ENCODE measurements at regions not wholly inside any gene's neighbourhood (a gene's known extent, or its start where the extent isn't known, plus 50 kb on each side); places are given as distances from the start of the nearest gene placed in this dataset.

DNA sequence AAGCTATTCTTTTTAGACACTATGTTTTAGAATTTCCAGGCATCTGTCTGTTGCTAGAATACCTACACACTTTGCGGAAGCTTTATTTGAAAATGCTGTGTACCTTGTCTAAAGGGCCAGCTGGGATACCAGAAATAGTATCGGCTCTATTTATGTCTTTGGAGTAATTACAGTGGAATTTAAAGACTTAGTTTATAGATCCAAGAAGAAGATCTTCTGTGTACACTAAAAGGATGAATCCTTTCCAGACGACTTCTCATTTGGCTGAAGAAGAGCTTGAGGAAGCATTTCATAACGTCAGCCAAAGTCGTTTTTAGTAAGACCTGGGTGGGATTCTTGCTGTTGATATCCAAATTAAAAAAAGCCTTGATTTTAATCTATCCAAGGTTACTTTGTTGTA is 365.9 kb downstream of the INHBA start:
- H3K4me1 ChIP-seq (ENCODE audit: control insufficient read depth in 4 of 4, insufficient read depth in 4 of 4, low read length in 3 of 4): peaks cover 0 to 21% (median 18%) of the 10 kb centered on the region in 4 donors
- H3K27ac ChIP-seq (ENCODE audit: low read depth in 1 of 2, low read length in 2 of 2): no peak overlapping the region
- H3K36me3 ChIP-seq (ENCODE audit: control insufficient read depth in 4 of 4, insufficient read depth in 3 of 4, low read depth in 1 of 4, low read length in 3 of 4): no peaks in the 10 kb centered on the region
- 83% methylated on average over 5 of the region's 5 CpGs for WGBS
- no peaks in the 10 kb centered on the region for H3K27me3 ChIP-seq (ENCODE audit: control insufficient read depth in 4 of 4, insufficient read depth in 4 of 4, low read length in 3 of 4)
- DNase-seq (ENCODE audit: low spot score): no peak
- no peak for TF ChIP-seq EGR1 (IDR thresholded peaks at IDR 0.05; ENCODE audit: low read depth in 2 of 2)
- no peak for TF ChIP-seq HNF4G (IDR thresholded peaks at IDR 0.05)
- no peak for TF ChIP-seq SP1 (IDR thresholded peaks at IDR 0.05)
- no peak for TF ChIP-seq NR2F2 (IDR thresholded peaks at IDR 0.05)
- no peak for TF ChIP-seq RXRA (IDR thresholded peaks at IDR 0.05)
- TF ChIP-seq RAD21 (IDR thresholded peaks at IDR 0.05): no peak
- TF ChIP-seq YY1 (IDR thresholded peaks at IDR 0.05): no peak
- TF ChIP-seq, protein P1, sequence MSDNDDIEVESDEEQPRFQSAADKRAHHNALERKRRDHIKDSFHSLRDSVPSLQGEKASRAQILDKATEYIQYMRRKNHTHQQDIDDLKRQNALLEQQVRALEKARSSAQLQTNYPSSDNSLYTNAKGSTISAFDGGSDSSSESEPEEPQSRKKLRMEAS (IDR thresholded peaks at IDR 0.05): no peak
- TF ChIP-seq, protein P2, sequence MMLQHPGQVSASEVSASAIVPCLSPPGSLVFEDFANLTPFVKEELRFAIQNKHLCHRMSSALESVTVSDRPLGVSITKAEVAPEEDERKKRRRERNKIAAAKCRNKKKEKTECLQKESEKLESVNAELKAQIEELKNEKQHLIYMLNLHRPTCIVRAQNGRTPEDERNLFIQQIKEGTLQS (IDR thresholded peaks at IDR 0.05): no peak
- no peak for TF ChIP-seq FOXA1 (IDR thresholded peaks at IDR 0.05)
- TF ChIP-seq JUND (IDR thresholded peaks at IDR 0.05): no peak
- H3K9me3 ChIP-seq (ENCODE audit: control insufficient read depth in 4 of 4, low read length in 3 of 4): no peaks in the 10 kb centered on the region
- no peak overlapping the region for H3K9ac ChIP-seq (ENCODE audit: low read depth in 1 of 2, low read length in 2 of 2)
- H3K4me3 ChIP-seq (ENCODE audit: low read depth in 1 of 3, low read length in 3 of 3): no peak overlapping the region

DNA sequence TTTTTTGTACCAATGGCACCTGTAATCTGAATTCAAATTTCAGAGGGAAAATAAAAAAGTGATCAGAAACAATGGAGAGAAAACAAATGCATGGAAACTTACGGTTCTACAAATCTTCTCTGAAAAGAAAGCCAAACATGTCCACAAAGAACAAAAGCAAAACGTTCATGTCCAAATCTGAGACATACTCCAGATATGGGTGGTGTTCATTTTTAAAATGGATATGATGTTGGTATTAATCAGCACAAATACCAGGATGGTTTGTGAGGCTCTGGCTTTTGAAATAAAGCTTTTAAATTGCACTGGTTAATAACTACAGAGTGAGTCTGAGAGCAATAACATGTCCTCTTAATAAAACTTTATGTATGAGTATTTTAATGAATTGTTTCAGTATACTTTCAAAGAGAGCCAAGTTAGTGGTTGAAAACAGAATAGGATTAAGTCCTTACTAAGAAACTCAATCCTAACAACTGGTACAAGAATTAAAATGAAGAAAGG is 366.4 kb downstream of the INHBA start:
- Histone ChIP-seq H3K36me3 (ENCODE audit: control insufficient read depth in 4 of 4, insufficient read depth in 3 of 4, low read depth in 1 of 4, low read length in 3 of 4) (no peaks in the 10 kb centered on the region), H3K4me1 (ENCODE audit: control insufficient read depth in 4 of 4, insufficient read depth in 4 of 4, low read length in 3 of 4) (peaks cover 0 to 21% (median 16%) of the 10 kb centered on the region in 4 donors), H3K4me3 (ENCODE audit: low read depth in 1 of 3, low read length in 3 of 3) (no peak overlapping the region), H3K9me3 (ENCODE audit: control insufficient read depth in 4 of 4, low read length in 3 of 4) (no peaks in the 10 kb centered on the region), H3K27me3 (ENCODE audit: control insufficient read depth in 4 of 4, insufficient read depth in 4 of 4, low read length in 3 of 4) (no peaks in the 10 kb centered on the region), H3K27ac (ENCODE audit: low read depth in 1 of 2, low read length in 2 of 2) (no peak overlapping the region), H3K9ac (ENCODE audit: low read depth in 1 of 2, low read length in 2 of 2) (no peak overlapping the region)
- DNase-seq (ENCODE audit: low spot score): no peak
- TF ChIP-seq, protein P1 (IDR thresholded peaks at IDR 0.05): no peak
- WGBS: 88% methylated on average over 2 of the region's 2 CpGs

GRCh38 chr7:41334071-41334862 is 368.6 kb downstream of the INHBA start:
- H3K36me3 ChIP-seq (ENCODE audit: control insufficient read depth in 4 of 4, insufficient read depth in 3 of 4, low read depth in 1 of 4, low read length in 3 of 4): no peaks in the 10 kb centered on the region
- H3K4me3 ChIP-seq (ENCODE audit: low read depth in 1 of 3, low read length in 3 of 3): no peak overlapping the region
- WGBS: 96% methylated on average over 4 of the region's 4 CpGs

More at GRCh38 chr7:41334071-41334862, 368.6 kb downstream of the INHBA start:
- Histone ChIP-seq H3K9ac (ENCODE audit: low read depth in 1 of 2, low read length in 2 of 2) (no peak overlapping the region), H3K9me3 (ENCODE audit: control insufficient read depth in 4 of 4, low read length in 3 of 4) (no peaks in the 10 kb centered on the region), H3K4me1 (ENCODE audit: control insufficient read depth in 4 of 4, insufficient read depth in 4 of 4, low read length in 3 of 4) (peaks cover 0 to 1% (median 0%) of the 10 kb centered on the region in 4 donors), H3K27ac (ENCODE audit: low read depth in 1 of 2, low read length in 2 of 2) (no peak overlapping the region), H3K27me3 (ENCODE audit: control insufficient read depth in 4 of 4, insufficient read depth in 4 of 4, low read length in 3 of 4) (no peaks in the 10 kb centered on the region)
- no peak for DNase-seq (ENCODE audit: low spot score)
- TF ChIP-seq HNF4A (conservative IDR thresholded peaks at IDR 0.05): no peak
- TF ChIP-seq HNF4G (IDR thresholded peaks at IDR 0.05): no peak
- no peak for TF ChIP-seq FOXA1 (IDR thresholded peaks at IDR 0.05)
- TF ChIP-seq, protein P3, sequence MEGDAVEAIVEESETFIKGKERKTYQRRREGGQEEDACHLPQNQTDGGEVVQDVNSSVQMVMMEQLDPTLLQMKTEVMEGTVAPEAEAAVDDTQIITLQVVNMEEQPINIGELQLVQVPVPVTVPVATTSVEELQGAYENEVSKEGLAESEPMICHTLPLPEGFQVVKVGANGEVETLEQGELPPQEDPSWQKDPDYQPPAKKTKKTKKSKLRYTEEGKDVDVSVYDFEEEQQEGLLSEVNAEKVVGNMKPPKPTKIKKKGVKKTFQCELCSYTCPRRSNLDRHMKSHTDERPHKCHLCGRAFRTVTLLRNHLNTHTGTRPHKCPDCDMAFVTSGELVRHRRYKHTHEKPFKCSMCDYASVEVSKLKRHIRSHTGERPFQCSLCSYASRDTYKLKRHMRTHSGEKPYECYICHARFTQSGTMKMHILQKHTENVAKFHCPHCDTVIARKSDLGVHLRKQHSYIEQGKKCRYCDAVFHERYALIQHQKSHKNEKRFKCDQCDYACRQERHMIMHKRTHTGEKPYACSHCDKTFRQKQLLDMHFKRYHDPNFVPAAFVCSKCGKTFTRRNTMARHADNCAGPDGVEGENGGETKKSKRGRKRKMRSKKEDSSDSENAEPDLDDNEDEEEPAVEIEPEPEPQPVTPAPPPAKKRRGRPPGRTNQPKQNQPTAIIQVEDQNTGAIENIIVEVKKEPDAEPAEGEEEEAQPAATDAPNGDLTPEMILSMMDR (IDR thresholded peaks at IDR 0.05; ENCODE audit: low read depth, low read length, missing input control): no peak
- no peak for TF ChIP-seq RAD21 (IDR thresholded peaks at IDR 0.05)
- no peak for TF ChIP-seq YY1 (IDR thresholded peaks at IDR 0.05)
- no peak for TF ChIP-seq NR2F2 (IDR thresholded peaks at IDR 0.05)
- TF ChIP-seq JUND (IDR thresholded peaks at IDR 0.05): no peak
- no peak for TF ChIP-seq FOXA2 (IDR thresholded peaks at IDR 0.05)
- TF ChIP-seq REST (IDR thresholded peaks at IDR 0.05): no peak
- TF ChIP-seq GABPA (IDR thresholded peaks at IDR 0.05 in 1 of 2, conservative IDR thresholded peaks at IDR 0.05 in 1 of 2): no peak
- TF ChIP-seq, protein P2 (IDR thresholded peaks at IDR 0.05): no peak
- no peak for TF ChIP-seq RXRA (IDR thresholded peaks at IDR 0.05)
- TF ChIP-seq, protein P4, sequence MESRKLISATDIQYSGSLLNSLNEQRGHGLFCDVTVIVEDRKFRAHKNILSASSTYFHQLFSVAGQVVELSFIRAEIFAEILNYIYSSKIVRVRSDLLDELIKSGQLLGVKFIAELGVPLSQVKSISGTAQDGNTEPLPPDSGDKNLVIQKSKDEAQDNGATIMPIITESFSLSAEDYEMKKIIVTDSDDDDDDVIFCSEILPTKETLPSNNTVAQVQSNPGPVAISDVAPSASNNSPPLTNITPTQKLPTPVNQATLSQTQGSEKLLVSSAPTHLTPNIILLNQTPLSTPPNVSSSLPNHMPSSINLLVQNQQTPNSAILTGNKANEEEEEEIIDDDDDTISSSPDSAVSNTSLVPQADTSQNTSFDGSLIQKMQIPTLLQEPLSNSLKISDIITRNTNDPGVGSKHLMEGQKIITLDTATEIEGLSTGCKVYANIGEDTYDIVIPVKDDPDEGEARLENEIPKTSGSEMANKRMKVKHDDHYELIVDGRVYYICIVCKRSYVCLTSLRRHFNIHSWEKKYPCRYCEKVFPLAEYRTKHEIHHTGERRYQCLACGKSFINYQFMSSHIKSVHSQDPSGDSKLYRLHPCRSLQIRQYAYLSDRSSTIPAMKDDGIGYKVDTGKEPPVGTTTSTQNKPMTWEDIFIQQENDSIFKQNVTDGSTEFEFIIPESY (IDR thresholded peaks at IDR 0.05): no peak
- TF ChIP-seq, protein P1 (IDR thresholded peaks at IDR 0.05): no peak

All from liver (tissue), 8 donors.